AG09309 (cell line): ENCODE measurements at regions not wholly inside any gene's neighbourhood (a gene's known extent, or its start where the extent isn't known, plus 50 kb on each side); places are given as distances from the start of the nearest gene placed in this dataset.
"Not testable (repeated sequence)": the region's sequence is repeated elsewhere in the genome, so short reads cannot be mapped to it uniquely, and the experiment has no call there.

Source experiments
- DNase-seq: peaks from one replicate; pipeline ENCODE4 v3.0.0-alpha.2; 2010; ENCODE audit warnings: low read depth
- H3K4me3 ChIP-seq: 2 replicates; pipeline ENCODE4 v1.5.1; 2011; ENCODE audit warnings: mild to moderate bottlenecking, low read depth, low read length, moderate library complexity; ENCODE audit not compliant: control insufficient read depth
- TF ChIP-seq, protein P1 (sequence below): IDR thresholded peaks from 2 replicates; pipeline ENCODE4 v1.5.1; 2011; ENCODE audit warnings: mild to moderate bottlenecking, low read depth, low read length, inconsistent platforms; ENCODE audit not compliant: insufficient read depth, control insufficient read depth; ENCODE audit errors: missing control alignments

DNA sequence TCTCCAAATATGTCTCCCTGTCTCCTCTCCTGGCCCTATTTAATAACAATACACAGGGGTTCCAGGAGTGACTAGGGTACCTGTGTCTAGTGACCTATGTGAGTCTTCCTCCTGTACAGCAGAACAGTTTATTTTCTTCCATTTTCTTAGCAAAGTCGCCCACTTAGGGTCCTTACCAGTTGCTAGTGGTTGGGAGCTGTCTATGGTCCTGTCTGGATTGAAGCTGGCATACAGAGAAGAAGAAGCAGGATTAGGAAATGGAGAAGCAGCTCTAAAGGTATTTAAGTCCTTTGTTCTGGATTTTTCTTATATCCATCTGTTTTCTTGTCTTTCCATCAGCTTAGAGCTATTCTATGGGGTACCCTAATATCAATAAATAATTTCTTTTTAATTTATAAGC is 587.1 kb upstream of the CPEB2 start:
- TF ChIP-seq, protein P1, sequence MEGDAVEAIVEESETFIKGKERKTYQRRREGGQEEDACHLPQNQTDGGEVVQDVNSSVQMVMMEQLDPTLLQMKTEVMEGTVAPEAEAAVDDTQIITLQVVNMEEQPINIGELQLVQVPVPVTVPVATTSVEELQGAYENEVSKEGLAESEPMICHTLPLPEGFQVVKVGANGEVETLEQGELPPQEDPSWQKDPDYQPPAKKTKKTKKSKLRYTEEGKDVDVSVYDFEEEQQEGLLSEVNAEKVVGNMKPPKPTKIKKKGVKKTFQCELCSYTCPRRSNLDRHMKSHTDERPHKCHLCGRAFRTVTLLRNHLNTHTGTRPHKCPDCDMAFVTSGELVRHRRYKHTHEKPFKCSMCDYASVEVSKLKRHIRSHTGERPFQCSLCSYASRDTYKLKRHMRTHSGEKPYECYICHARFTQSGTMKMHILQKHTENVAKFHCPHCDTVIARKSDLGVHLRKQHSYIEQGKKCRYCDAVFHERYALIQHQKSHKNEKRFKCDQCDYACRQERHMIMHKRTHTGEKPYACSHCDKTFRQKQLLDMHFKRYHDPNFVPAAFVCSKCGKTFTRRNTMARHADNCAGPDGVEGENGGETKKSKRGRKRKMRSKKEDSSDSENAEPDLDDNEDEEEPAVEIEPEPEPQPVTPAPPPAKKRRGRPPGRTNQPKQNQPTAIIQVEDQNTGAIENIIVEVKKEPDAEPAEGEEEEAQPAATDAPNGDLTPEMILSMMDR = no peak
- no peak overlapping the region for H3K4me3 ChIP-seq
- DNase-seq = no peak

DNA sequence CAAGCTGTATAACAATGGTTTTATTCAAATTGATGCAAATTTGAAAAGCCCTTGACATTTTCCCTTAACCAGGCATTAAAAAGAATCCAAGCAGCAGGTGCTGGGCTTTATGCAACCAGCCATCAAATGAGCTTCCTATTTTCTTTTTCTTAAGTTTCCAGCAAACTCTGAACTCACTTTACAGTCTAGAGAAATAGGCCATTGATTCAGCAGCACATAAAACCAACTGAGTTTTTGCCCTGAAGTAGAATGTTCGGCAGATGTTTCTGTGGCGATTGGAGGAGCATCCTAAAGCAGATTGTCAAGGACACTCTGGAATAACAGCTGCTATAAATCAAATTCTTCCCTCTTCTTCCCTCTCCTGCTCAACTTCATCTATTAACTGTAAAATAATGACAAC is 582.8 kb upstream of the CPEB2 start:
- TF ChIP-seq, protein P1 = no peak

DNA sequence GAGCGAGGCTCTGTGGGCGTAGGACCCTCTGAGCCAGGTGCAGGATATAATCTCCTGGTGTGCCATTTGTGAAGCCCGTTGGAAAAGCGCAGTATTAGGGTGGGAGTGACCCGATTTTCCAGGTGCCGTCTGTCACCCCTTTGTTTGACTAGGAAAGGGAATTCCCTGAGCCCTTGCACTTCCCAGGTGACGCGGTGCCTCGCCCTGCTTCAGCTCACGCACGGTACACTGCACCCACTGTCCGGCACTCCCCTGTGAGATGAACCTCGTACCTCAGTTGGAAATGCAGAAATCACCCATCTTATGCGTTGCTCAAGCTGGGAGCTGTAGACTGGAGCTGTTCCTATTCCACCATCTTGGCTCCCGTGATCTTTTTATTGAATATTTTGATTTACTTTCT is 576.0 kb upstream of the CPEB2 start:
- not testable (repeated sequence) for DNase-seq

More for the DNA sequence above, 582.8 kb upstream of the CPEB2 start:
- no peak for DNase-seq
- H3K4me3 ChIP-seq = no peak overlapping the region

DNA sequence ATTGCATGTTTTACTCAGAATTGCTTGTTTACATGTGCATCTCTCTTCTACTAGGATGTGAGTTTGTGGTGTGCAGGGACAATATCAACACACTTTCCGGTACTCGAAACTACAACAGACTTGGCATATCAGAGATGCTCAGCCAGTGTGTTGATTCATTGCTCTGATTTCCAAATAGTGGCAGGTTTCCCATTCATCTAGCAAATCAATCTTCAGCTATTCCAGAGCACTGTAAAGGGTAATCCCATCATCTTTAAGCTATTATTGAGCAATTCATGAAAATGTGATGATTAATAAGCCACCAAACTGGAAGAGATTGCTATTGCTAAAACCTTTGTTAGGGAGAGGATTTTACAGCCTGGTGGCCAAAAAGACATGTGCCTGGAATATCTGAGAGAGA is 574.2 kb upstream of the CPEB2 start:
- no peak overlapping the region for H3K4me3 ChIP-seq
- TF ChIP-seq, protein P1 = no peak
- no peak for DNase-seq

More for the DNA sequence above, 576.0 kb upstream of the CPEB2 start:
- not testable (repeated sequence) for H3K4me3 ChIP-seq

- no peak for DNase-seq
- no peak overlapping the region for H3K4me3 ChIP-seq
- TF ChIP-seq, protein P1 = no peak
Measured at GRCh38 chr4:14431155-14432134, 570.8 kb upstream of the CPEB2 start.

DNA sequence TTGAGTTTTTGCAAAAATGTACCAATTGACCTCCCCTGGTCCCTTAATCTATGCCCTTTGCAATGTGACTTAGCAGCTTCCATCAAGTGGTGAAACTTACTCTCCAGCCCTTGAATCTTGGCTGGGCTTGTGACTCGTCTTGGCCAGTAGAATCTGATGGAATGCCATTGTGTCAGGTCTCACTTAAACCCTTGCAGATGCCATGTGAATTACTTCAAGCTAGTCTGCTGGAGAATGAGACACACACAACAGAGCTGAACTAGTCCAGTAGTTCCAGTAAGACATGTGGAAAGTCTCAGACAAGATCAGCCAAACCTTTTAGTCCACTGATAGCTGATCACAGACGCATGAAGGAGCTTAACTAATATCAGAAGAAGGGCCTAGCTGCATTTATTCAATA is 567.8 kb upstream of the CPEB2 start:
- no peak overlapping the region for H3K4me3 ChIP-seq
- TF ChIP-seq, protein P1 = no peak
- no peak for DNase-seq

GRCh38 chr4:14434916-14435315 is 567.4 kb upstream of the CPEB2 start:
- DNase-seq = no peak
- TF ChIP-seq, protein P1 = no peak
- H3K4me3 ChIP-seq = no peak overlapping the region
